IPS-15b (cell line): ENCODE measurements at regions not wholly inside any gene's neighbourhood (a gene's known extent, or its start where the extent isn't known, plus 50 kb on each side); places are given as distances from the start of the nearest gene placed in this dataset.

Source experiments
- H3K27me3 ChIP-seq: one replicate; pipeline ENCODE4 v1.6.1; 2013; ENCODE audit warnings: low read length; ENCODE audit not compliant: control insufficient read depth, insufficient read depth
- H3K36me3 ChIP-seq: one replicate; pipeline ENCODE4 v1.6.1; 2013; ENCODE audit warnings: low read length; ENCODE audit not compliant: control insufficient read depth, insufficient read depth
- H3K4me1 ChIP-seq: one replicate; pipeline ENCODE4 v1.6.1; 2013; ENCODE audit warnings: mild to moderate bottlenecking, low read length; ENCODE audit not compliant: control insufficient read depth, insufficient read depth
- H3K4me3 ChIP-seq: one replicate; pipeline ENCODE4 v1.5.1; 2013; ENCODE audit warnings: low read depth, low read length
- H3K9ac ChIP-seq: one replicate; pipeline ENCODE4 v1.6.1; 2013; ENCODE audit warnings: low read depth, mild to moderate bottlenecking, low read length
- H3K9me3 ChIP-seq: one replicate; pipeline ENCODE4 v1.6.1; 2013; ENCODE audit warnings: mild to moderate bottlenecking, low read length; ENCODE audit not compliant: control insufficient read depth, insufficient read depth

GRCh38 chr3:177427540-177427939 lies 230.3 kb upstream of the TBL1XR1 start:
- H3K27me3 ChIP-seq, result no peaks in the 10 kb centered on the region
- H3K9ac ChIP-seq, result no peak overlapping the region
- H3K9me3 ChIP-seq, result no peaks in the 10 kb centered on the region
- peaks cover 16% of the 10 kb centered on the region for H3K4me1 ChIP-seq
- H3K36me3 ChIP-seq, result no peaks in the 10 kb centered on the region
- H3K4me3 ChIP-seq, result no peak overlapping the region

- no peak overlapping the region for H3K9ac ChIP-seq
- peaks cover 16% of the 10 kb centered on the region for H3K4me1 ChIP-seq
- no peaks in the 10 kb centered on the region for H3K9me3 ChIP-seq
- H3K27me3 ChIP-seq, result no peaks in the 10 kb centered on the region
- no peak overlapping the region for H3K4me3 ChIP-seq
- H3K36me3 ChIP-seq, result no peaks in the 10 kb centered on the region
Observed at GRCh38 chr3:177429079-177429478, 231.8 kb upstream of the TBL1XR1 start.

GRCh38 chr3:177429771-177430170 lies 232.5 kb upstream of the TBL1XR1 start:
- H3K4me1 ChIP-seq, result peaks cover 16% of the 10 kb centered on the region
- H3K36me3 ChIP-seq, result no peaks in the 10 kb centered on the region
- H3K9ac ChIP-seq, result no peak overlapping the region
- H3K27me3 ChIP-seq, result no peaks in the 10 kb centered on the region
- no peaks in the 10 kb centered on the region for H3K9me3 ChIP-seq
- no peak overlapping the region for H3K4me3 ChIP-seq

GRCh38 chr3:177430653-177431052 lies 233.4 kb upstream of the TBL1XR1 start:
- H3K4me1 ChIP-seq, result peaks cover 16% of the 10 kb centered on the region
- no peak overlapping the region for H3K4me3 ChIP-seq
- H3K27me3 ChIP-seq, result no peaks in the 10 kb centered on the region
- H3K9ac ChIP-seq, result no peak overlapping the region
- H3K9me3 ChIP-seq, result no peaks in the 10 kb centered on the region
- no peaks in the 10 kb centered on the region for H3K36me3 ChIP-seq

GRCh38 chr3:177431525-177432176 lies 234.4 kb upstream of the TBL1XR1 start:
- Histone ChIP-seq H3K9me3 (no peaks in the 10 kb centered on the region), H3K27me3 (no peaks in the 10 kb centered on the region), H3K36me3 (no peaks in the 10 kb centered on the region), H3K9ac (no peak overlapping the region), H3K4me3 (no peak overlapping the region), H3K4me1 (peaks cover 16% of the 10 kb centered on the region)

GRCh38 chr3:177435301-177435700 lies 238.0 kb upstream of the TBL1XR1 start:
- Histone ChIP-seq H3K9ac (no peak overlapping the region), H3K36me3 (no peaks in the 10 kb centered on the region), H3K27me3 (no peaks in the 10 kb centered on the region), H3K4me1 (peaks cover 16% of the 10 kb centered on the region), H3K4me3 (no peak overlapping the region), H3K9me3 (no peaks in the 10 kb centered on the region)

GRCh38 chr3:177437513-177438337 lies 240.4 kb upstream of the TBL1XR1 start:
- H3K27me3 ChIP-seq, result no peaks in the 10 kb centered on the region
- no peaks in the 10 kb centered on the region for H3K36me3 ChIP-seq
- no peak overlapping the region for H3K4me3 ChIP-seq
- H3K4me1 ChIP-seq, result no peaks in the 10 kb centered on the region
- H3K9ac ChIP-seq, result no peak overlapping the region
- H3K9me3 ChIP-seq, result no peaks in the 10 kb centered on the region

GRCh38 chr3:177438596-177439220 lies 241.4 kb upstream of the TBL1XR1 start:
- no peaks in the 10 kb centered on the region for H3K36me3 ChIP-seq
- no peaks in the 10 kb centered on the region for H3K27me3 ChIP-seq
- no peaks in the 10 kb centered on the region for H3K4me1 ChIP-seq
- H3K9ac ChIP-seq, result no peak overlapping the region
- H3K9me3 ChIP-seq, result no peaks in the 10 kb centered on the region
- no peak overlapping the region for H3K4me3 ChIP-seq

GRCh38 chr3:177439694-177440269 lies 242.5 kb upstream of the TBL1XR1 start:
- no peaks in the 10 kb centered on the region for H3K27me3 ChIP-seq
- H3K4me1 ChIP-seq, result no peaks in the 10 kb centered on the region
- no peaks in the 10 kb centered on the region for H3K36me3 ChIP-seq
- no peak overlapping the region for H3K4me3 ChIP-seq
- no peaks in the 10 kb centered on the region for H3K9me3 ChIP-seq
- H3K9ac ChIP-seq, result no peak overlapping the region

- Histone ChIP-seq H3K27me3 (no peaks in the 10 kb centered on the region), H3K9ac (no peak overlapping the region), H3K36me3 (no peaks in the 10 kb centered on the region), H3K4me3 (no peak overlapping the region), H3K4me1 (no peaks in the 10 kb centered on the region), H3K9me3 (no peaks in the 10 kb centered on the region)
Observed at GRCh38 chr3:177440456-177441104, 243.3 kb upstream of the TBL1XR1 start.

- Histone ChIP-seq H3K27me3 (no peaks in the 10 kb centered on the region), H3K36me3 (no peaks in the 10 kb centered on the region), H3K4me1 (no peaks in the 10 kb centered on the region), H3K9ac (no peak overlapping the region), H3K4me3 (no peak overlapping the region), H3K9me3 (no peaks in the 10 kb centered on the region)
Observed at GRCh38 chr3:177441276-177441812, 244.1 kb upstream of the TBL1XR1 start.
